Mesothelial cell of epicardium (in vitro differentiated cells): ENCODE measurements at regions not wholly inside any gene's neighbourhood (a gene's known extent, or its start where the extent isn't known, plus 50 kb on each side); places are given as distances from the start of the nearest gene placed in this dataset.

Experiments used
- DNase-seq, 2 experiments: peaks; one replicate each; pipeline ENCODE4 v3.0.0; 2021; ENCODE audit warnings: low spot score in 2 of 2; ENCODE audit not compliant: unreplicated experiment in 2 of 2
- H3K27ac Mint-ChIP-seq: 2 replicates; pipeline ENCODE4 v1.8.0; 2021; ENCODE audit warnings: mixed read lengths
- H3K27me3 Mint-ChIP-seq: 2 replicates; pipeline ENCODE4 v1.8.0; 2021; ENCODE audit warnings: low read depth, mixed read lengths
- H3K36me3 Mint-ChIP-seq: 2 replicates; pipeline ENCODE4 v1.8.0; 2021; ENCODE audit warnings: mixed read lengths
- H3K4me1 Mint-ChIP-seq: 2 replicates; pipeline ENCODE4 v1.8.0; 2021; ENCODE audit warnings: mixed read lengths
- H3K4me3 Mint-ChIP-seq: 2 replicates; pipeline ENCODE4 v1.8.0; 2021; ENCODE audit warnings: mild to moderate bottlenecking, moderate library complexity, mixed read lengths
- H3K9me3 Mint-ChIP-seq: 2 replicates; pipeline ENCODE4 v1.8.0; 2021; ENCODE audit warnings: mixed read lengths
- TF ChIP-seq, protein P1 (sequence below): fragments of 200-600 bp; sonication (generic); IDR thresholded peaks from one replicate; pipeline ENCODE4 v1.5.0; 2021; ENCODE audit warnings: antibody characterized with exemption; ENCODE audit not compliant: unreplicated experiment

GRCh38 chr1:30088594-30088993 lies 634.8 kb downstream of the MATN1 start:
- H3K27me3 Mint-ChIP-seq: peaks cover 12% of the 10 kb centered on the region
- H3K4me3 Mint-ChIP-seq: no peak overlapping the region
- TF ChIP-seq, protein P1, sequence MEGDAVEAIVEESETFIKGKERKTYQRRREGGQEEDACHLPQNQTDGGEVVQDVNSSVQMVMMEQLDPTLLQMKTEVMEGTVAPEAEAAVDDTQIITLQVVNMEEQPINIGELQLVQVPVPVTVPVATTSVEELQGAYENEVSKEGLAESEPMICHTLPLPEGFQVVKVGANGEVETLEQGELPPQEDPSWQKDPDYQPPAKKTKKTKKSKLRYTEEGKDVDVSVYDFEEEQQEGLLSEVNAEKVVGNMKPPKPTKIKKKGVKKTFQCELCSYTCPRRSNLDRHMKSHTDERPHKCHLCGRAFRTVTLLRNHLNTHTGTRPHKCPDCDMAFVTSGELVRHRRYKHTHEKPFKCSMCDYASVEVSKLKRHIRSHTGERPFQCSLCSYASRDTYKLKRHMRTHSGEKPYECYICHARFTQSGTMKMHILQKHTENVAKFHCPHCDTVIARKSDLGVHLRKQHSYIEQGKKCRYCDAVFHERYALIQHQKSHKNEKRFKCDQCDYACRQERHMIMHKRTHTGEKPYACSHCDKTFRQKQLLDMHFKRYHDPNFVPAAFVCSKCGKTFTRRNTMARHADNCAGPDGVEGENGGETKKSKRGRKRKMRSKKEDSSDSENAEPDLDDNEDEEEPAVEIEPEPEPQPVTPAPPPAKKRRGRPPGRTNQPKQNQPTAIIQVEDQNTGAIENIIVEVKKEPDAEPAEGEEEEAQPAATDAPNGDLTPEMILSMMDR: no peak

DNA sequence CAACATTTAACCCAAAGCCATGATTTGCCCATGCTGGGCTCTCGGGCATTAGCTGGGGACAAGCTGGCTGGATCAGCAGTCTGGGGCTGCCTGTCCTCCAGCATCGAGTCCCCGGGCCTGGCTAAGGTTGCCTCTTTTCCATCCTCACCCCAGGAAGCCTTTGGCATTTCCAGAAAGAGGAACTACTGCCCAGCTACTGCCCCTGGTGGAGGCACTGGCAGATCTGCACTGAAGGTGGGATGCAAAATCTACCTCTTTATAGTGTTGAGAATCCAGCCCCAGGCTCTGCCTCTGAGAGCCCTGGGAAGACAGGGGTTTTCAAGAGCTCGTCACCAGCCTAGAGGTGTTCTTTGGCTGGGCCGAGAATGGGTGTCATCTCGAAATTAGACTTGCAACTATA lies 635.9 kb downstream of the MATN1 start:
- peaks cover 12% of the 10 kb centered on the region for H3K9me3 Mint-ChIP-seq
- TF ChIP-seq, protein P1: no peak
- peaks cover 12% of the 10 kb centered on the region for H3K27me3 Mint-ChIP-seq
- H3K36me3 Mint-ChIP-seq: no peaks in the 10 kb centered on the region
- no peak overlapping the region for H3K4me3 Mint-ChIP-seq
- no peak for DNase-seq
- H3K27ac Mint-ChIP-seq: no peak overlapping the region
- H3K4me1 Mint-ChIP-seq: peaks cover 36% of the 10 kb centered on the region

More at GRCh38 chr1:30088594-30088993, 634.8 kb downstream of the MATN1 start:
- Mint-ChIP-seq H3K4me1 (peaks cover 34% of the 10 kb centered on the region), H3K27ac (peak overlapping the region; percentile 3), H3K9me3 (peaks cover 22% of the 10 kb centered on the region), H3K36me3 (no peaks in the 10 kb centered on the region)
- DNase-seq: no peak

GRCh38 chr1:30085811-30086770 lies 637.3 kb downstream of the MATN1 start:
- TF ChIP-seq, protein P1: peak; percentile 83
- Mint-ChIP-seq H3K27me3 (peaks cover 14% of the 10 kb centered on the region), H3K4me3 (no peak overlapping the region), H3K36me3 (no peaks in the 10 kb centered on the region), H3K9me3 (no peaks in the 10 kb centered on the region), H3K27ac (no peak overlapping the region), H3K4me1 (peaks cover 38% of the 10 kb centered on the region)
- peak; percentile 74 to 84 for DNase-seq

DNA sequence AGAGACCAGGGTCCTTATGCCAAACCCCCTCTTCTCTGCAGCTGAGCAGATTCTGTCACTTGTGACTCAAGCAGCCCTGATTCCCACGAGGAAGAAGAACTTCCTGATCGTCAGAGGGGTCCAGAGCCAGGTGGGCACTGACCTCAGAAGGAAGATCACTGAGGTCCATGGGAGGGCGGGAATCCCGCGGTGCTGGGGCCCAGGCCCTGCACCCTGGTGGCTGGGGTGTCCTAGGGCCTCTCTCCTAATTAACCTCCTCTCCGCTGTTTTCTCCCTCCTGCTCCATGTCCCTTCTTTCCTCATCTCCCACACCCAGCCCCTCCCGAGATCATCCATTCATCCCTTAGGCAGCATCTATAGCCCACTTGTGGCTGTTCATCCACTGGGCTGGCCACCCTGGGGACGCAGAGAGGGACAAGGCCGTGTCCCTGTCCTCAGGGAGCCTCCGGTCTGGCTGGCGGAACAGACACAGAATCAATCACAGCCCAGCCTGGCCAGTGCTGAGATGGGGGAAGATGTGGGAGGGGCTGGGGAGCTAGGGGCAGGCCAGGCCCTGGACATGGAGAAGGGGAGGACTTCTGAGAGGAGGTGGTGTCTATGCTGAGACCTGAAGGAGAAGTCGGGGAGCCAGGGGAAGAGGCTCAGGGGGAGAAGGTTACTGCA lies 638.3 kb downstream of the MATN1 start:
- TF ChIP-seq, protein P1: no peak
- Mint-ChIP-seq H3K27me3 (peaks cover 20% of the 10 kb centered on the region), H3K9me3 (no peaks in the 10 kb centered on the region), H3K36me3 (no peaks in the 10 kb centered on the region), H3K4me1 (peaks cover 38% of the 10 kb centered on the region), H3K27ac (no peak overlapping the region), H3K4me3 (no peak overlapping the region)
- DNase-seq: no peak

DNA sequence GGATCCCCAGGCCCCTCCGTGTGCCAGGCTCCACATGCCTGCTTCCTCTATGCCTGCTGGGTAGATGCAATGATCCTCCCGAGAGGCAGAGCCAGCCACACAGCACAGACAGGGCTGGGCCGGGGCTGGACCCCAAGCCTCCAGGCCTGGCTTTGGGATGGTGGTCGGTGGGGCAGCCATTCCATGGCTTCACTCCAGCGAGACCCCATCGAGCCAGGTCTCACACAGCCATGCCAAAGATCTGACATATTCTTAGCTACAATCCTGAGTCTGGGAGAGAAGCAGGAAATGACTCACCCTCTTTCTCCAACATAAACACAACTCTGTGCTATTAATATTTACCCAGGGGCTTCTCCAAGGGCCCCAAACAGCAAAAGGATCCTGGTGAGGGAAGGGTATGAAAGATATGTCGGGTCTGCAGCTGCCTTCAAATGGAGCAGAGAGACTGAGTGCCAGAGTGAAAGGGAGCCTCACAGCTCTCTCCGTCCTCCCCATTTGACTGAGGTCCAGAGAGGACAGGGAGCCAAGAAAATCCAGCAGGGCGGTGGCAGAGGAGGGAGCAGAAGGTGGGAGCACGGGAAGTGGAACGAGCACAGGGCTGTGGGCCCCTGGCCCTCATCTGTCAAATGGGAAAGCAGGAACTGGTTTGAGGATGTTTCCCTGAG lies 639.5 kb downstream of the MATN1 start:
- Mint-ChIP-seq H3K27ac (peak overlapping the region; percentile 72), H3K36me3 (no peaks in the 10 kb centered on the region), H3K4me3 (no peak overlapping the region), H3K4me1 (peaks cover 29% of the 10 kb centered on the region), H3K9me3 (no peaks in the 10 kb centered on the region), H3K27me3 (peaks cover 25% of the 10 kb centered on the region)
- DNase-seq: no peak
- TF ChIP-seq, protein P1: no peak
